ENCODE measurements at regions not wholly inside any gene's neighbourhood (a gene's known extent, or its start where the extent isn't known, plus 50 kb on each side); places are given as distances from the start of the nearest gene placed in this dataset.
A peak's percentile ranks its signal among the peaks of the same experiment; 100 is the strongest.

- intact Hi-C loops (cut with DNase I) = loop anchor here in 1 of 2 donors (10.0 kb wide), 1 partner anchor 108 kb away; no protein-coding TSS in a partner anchor
- Histone ChIP-seq H3K4me3 (ENCODE audit: low read length in 2 of 2) (no peak overlapping the region), H3K36me3 (ENCODE audit: control insufficient read depth in 1 of 2, insufficient read depth in 2 of 2, low read length in 1 of 2) (no peaks in the 10 kb centered on the region), H3K27me3 (ENCODE audit: control insufficient read depth in 1 of 2, insufficient read depth in 2 of 2, low read length in 1 of 2) (no peaks in the 10 kb centered on the region), H3K9me3 (ENCODE audit: control insufficient read depth, low read length) (no peaks in the 10 kb centered on the region), H3K4me1 (ENCODE audit: control insufficient read depth in 1 of 2, insufficient read depth in 2 of 2, low read length in 2 of 2) (peaks cover 5 to 6% of the 10 kb centered on the region in 2 donors), H3K27ac (ENCODE audit: low read depth in 1 of 2, low read length in 2 of 2) (no peak overlapping the region)
- ATAC-seq (ENCODE audit: low FRiP score) (no peak), DNase-seq (no peak)
- 89 to 95% methylated on average over 1 of the region's 1 CpG for WGBS, 2 donors
These were observed 124.0 kb upstream of the TARS1 start for GRCh38 chr5:33316773-33317172.

DNA sequence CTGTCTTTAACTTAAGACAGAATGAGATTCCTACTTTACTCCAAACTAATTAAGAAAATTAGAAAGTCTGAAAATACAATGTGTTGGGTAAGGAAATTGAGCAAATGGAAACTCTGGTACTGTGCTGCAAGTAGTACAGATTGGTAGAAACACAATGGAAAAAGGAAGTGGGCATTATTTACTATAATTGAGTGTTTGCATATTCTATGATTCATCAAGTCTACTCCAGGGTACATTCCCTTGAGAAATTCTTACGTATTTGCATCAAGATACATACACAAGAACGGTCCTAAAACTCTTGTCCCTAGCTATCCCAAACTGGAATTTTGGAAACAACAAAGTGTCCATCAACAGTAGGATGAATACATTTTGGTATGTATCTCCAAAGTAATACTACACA, 123.5 kb upstream of the TARS1 start:
- H3K27ac ChIP-seq (ENCODE audit: low read depth in 1 of 2, low read length in 2 of 2) = no peak overlapping the region
- ATAC-seq (ENCODE audit: low FRiP score) = no peak
- WGBS, 2 donors = 93 to 97% methylated on average over 2 of the region's 2 CpGs
- peaks cover 5 to 6% of the 10 kb centered on the region in 2 donors for H3K4me1 ChIP-seq (ENCODE audit: control insufficient read depth in 1 of 2, insufficient read depth in 2 of 2, low read length in 2 of 2)
- DNase-seq = no peak
- no peaks in the 10 kb centered on the region for H3K9me3 ChIP-seq (ENCODE audit: control insufficient read depth, low read length)
- no peaks in the 10 kb centered on the region for H3K27me3 ChIP-seq (ENCODE audit: control insufficient read depth in 1 of 2, insufficient read depth in 2 of 2, low read length in 1 of 2)
- intact Hi-C loops (cut with DNase I) = loop anchor here in 1 of 2 donors (10.0 kb wide), 1 partner anchor 108 kb away; no protein-coding TSS in a partner anchor
- H3K4me3 ChIP-seq (ENCODE audit: low read length in 2 of 2) = no peak overlapping the region
- H3K36me3 ChIP-seq (ENCODE audit: control insufficient read depth in 1 of 2, insufficient read depth in 2 of 2, low read length in 1 of 2) = no peaks in the 10 kb centered on the region

DNA sequence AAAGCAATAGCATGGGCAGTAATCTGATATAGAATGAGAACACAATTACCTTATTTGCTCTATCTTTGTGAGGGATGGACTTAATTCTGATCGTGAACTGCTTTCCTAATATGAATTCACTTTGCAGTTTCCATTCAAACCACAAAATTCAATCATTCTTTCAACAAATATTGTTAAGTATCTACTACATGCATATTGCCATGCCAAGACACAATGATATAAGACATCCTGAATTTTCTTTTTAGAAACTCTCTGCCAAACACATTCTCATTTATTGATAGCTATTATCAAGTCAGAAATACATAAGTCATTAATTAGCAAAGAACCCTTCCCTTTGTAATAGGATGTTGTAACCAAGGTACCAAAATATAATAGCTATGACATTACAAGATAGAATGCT, 121.6 kb upstream of the TARS1 start:
- Histone ChIP-seq H3K27me3 (ENCODE audit: control insufficient read depth in 1 of 2, insufficient read depth in 2 of 2, low read length in 1 of 2) (no peaks in the 10 kb centered on the region), H3K9me3 (ENCODE audit: control insufficient read depth, low read length) (no peaks in the 10 kb centered on the region), H3K4me3 (ENCODE audit: low read length in 2 of 2) (no peak overlapping the region), H3K27ac (ENCODE audit: low read depth in 1 of 2, low read length in 2 of 2) (no peak overlapping the region), H3K36me3 (ENCODE audit: control insufficient read depth in 1 of 2, insufficient read depth in 2 of 2, low read length in 1 of 2) (no peaks in the 10 kb centered on the region), H3K4me1 (ENCODE audit: control insufficient read depth in 1 of 2, insufficient read depth in 2 of 2, low read length in 2 of 2) (peaks cover 5 to 6% of the 10 kb centered on the region in 2 donors)
- intact Hi-C loops (cut with DNase I) = loop anchor here in 1 of 2 donors (10.0 kb wide), 1 partner anchor 106 kb away; no protein-coding TSS in a partner anchor
- 93 to 95% methylated on average over 1 of the region's 1 CpG for WGBS, 2 donors
- ATAC-seq (ENCODE audit: low FRiP score) (no peak), DNase-seq (no peak)

- Histone ChIP-seq H3K36me3 (ENCODE audit: control insufficient read depth in 1 of 2, insufficient read depth in 2 of 2, low read length in 1 of 2) (no peaks in the 10 kb centered on the region), H3K27me3 (ENCODE audit: control insufficient read depth in 1 of 2, insufficient read depth in 2 of 2, low read length in 1 of 2) (no peaks in the 10 kb centered on the region), H3K4me1 (ENCODE audit: control insufficient read depth in 1 of 2, insufficient read depth in 2 of 2, low read length in 2 of 2) (peaks cover 5 to 6% of the 10 kb centered on the region in 2 donors), H3K27ac (ENCODE audit: low read depth in 1 of 2, low read length in 2 of 2) (peak overlapping the region in 1 of 2 donors; percentile 75), H3K4me3 (ENCODE audit: low read length in 2 of 2) (no peak overlapping the region), H3K9me3 (ENCODE audit: control insufficient read depth, low read length) (no peaks in the 10 kb centered on the region)
- ATAC-seq (ENCODE audit: low FRiP score) = peak; percentile 61
- intact Hi-C loops (cut with DNase I) = loop anchor here in 1 of 2 donors (10.0 kb wide), 1 partner anchor 105 kb away; no protein-coding TSS in a partner anchor
- DNase-seq = no peak
- WGBS, 2 donors = 82 to 88% methylated on average over 1 of the region's 1 CpG
These were observed 120.9 kb upstream of the TARS1 start for GRCh38 chr5:33319841-33320240.

DNA sequence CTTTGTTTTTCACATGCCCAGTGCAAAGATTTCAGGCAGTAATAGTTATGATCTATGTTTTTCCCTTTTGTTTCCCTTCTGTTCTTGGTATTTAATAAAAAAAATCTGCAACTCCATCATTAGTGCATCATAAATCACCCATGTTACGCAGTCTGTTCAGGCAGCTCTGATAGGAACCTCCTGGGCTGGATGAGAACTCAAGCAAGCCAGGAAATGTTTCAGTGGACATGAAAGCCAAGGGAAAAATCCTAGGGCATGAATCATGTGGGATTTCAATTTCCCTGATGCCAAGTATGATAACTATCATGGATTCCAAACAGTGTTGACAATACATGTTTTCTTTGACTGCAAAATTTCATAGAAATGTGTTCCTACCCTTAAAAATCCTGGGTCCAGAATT, 119.7 kb upstream of the TARS1 start:
- ATAC-seq (ENCODE audit: low FRiP score) (peak; percentile 86), DNase-seq (no peak)
- intact Hi-C loops (cut with DNase I) = no loop called here
- H3K4me1 ChIP-seq (ENCODE audit: control insufficient read depth in 1 of 2, insufficient read depth in 2 of 2, low read length in 2 of 2) = peaks cover 5 to 6% of the 10 kb centered on the region in 2 donors
- no peaks in the 10 kb centered on the region for H3K36me3 ChIP-seq (ENCODE audit: control insufficient read depth in 1 of 2, insufficient read depth in 2 of 2, low read length in 1 of 2)
- no peak overlapping the region for H3K27ac ChIP-seq (ENCODE audit: low read depth in 1 of 2, low read length in 2 of 2)
- H3K9me3 ChIP-seq (ENCODE audit: control insufficient read depth, low read length) = no peaks in the 10 kb centered on the region
- no peak overlapping the region for H3K4me3 ChIP-seq (ENCODE audit: low read length in 2 of 2)
- 5% methylated on average over 1 of the region's 1 CpG for WGBS, 2 donors
- no peaks in the 10 kb centered on the region for H3K27me3 ChIP-seq (ENCODE audit: control insufficient read depth in 1 of 2, insufficient read depth in 2 of 2, low read length in 1 of 2)

- no peak for DNase-seq
- no peaks in the 10 kb centered on the region for H3K27me3 ChIP-seq (ENCODE audit: control insufficient read depth in 1 of 2, insufficient read depth in 2 of 2, low read length in 1 of 2)
- H3K36me3 ChIP-seq (ENCODE audit: control insufficient read depth in 1 of 2, insufficient read depth in 2 of 2, low read length in 1 of 2) = no peaks in the 10 kb centered on the region
- no peak overlapping the region for H3K27ac ChIP-seq (ENCODE audit: low read depth in 1 of 2, low read length in 2 of 2)
- 90 to 93% methylated on average over 4 of the region's 4 CpGs for WGBS, 2 donors
- ATAC-seq (ENCODE audit: low FRiP score) = no peak
- peaks cover 5 to 6% of the 10 kb centered on the region in 2 donors for H3K4me1 ChIP-seq (ENCODE audit: control insufficient read depth in 1 of 2, insufficient read depth in 2 of 2, low read length in 2 of 2)
- intact Hi-C loops (cut with DNase I) = loop anchor here (2.0 kb wide), 1 partner anchor 14 kb away; no protein-coding TSS in a partner anchor
- no peaks in the 10 kb centered on the region for H3K9me3 ChIP-seq (ENCODE audit: control insufficient read depth, low read length)
- H3K4me3 ChIP-seq (ENCODE audit: low read length in 2 of 2) = no peak overlapping the region
These were observed 118.1 kb upstream of the TARS1 start for GRCh38 chr5:33322632-33323031.

- no peak for DNase-seq
- intact Hi-C loops (cut with DNase I) = no loop called here
- no peak overlapping the region for H3K27ac ChIP-seq (ENCODE audit: low read depth in 1 of 2, low read length in 2 of 2)
- H3K4me1 ChIP-seq (ENCODE audit: control insufficient read depth in 1 of 2, insufficient read depth in 2 of 2, low read length in 2 of 2) = peaks cover 5% of the 10 kb centered on the region in 2 donors
- ATAC-seq (ENCODE audit: low FRiP score) = no peak
- no peaks in the 10 kb centered on the region for H3K27me3 ChIP-seq (ENCODE audit: control insufficient read depth in 1 of 2, insufficient read depth in 2 of 2, low read length in 1 of 2)
- 92% methylated on average over 2 of the region's 2 CpGs for WGBS, 2 donors
- no peaks in the 10 kb centered on the region for H3K36me3 ChIP-seq (ENCODE audit: control insufficient read depth in 1 of 2, insufficient read depth in 2 of 2, low read length in 1 of 2)
- H3K9me3 ChIP-seq (ENCODE audit: control insufficient read depth, low read length) = no peaks in the 10 kb centered on the region
- no peak overlapping the region for H3K4me3 ChIP-seq (ENCODE audit: low read length in 2 of 2)
These were observed 116.0 kb upstream of the TARS1 start for GRCh38 chr5:33324667-33325307.

DNA sequence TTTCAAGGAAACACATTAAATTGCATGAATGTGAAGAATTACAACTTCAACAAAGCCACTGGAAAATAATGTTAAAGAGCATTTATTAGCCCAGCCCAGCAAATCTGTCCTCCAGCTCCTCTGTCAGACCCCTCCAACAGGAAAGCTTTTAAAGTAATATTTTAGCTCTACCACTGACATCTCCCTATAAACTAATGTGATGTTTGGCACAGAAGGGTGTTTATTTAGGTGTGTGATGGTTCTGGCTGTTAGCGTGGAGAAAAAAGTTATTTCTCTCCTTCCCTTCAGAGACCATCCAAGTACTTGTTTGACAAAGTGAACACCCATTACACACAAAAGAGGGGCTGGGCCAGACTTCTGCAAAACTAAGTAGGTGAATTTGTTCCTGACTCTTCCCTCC, 111.9 kb upstream of the TARS1 start:
- WGBS, 2 donors = 33 to 39% methylated on average over 1 of the region's 1 CpG
- Histone ChIP-seq H3K4me1 (ENCODE audit: control insufficient read depth in 1 of 2, insufficient read depth in 2 of 2, low read length in 2 of 2) (no peaks in the 10 kb centered on the region), H3K27me3 (ENCODE audit: control insufficient read depth in 1 of 2, insufficient read depth in 2 of 2, low read length in 1 of 2) (no peaks in the 10 kb centered on the region), H3K27ac (ENCODE audit: low read depth in 1 of 2, low read length in 2 of 2) (no peak overlapping the region), H3K4me3 (ENCODE audit: low read length in 2 of 2) (no peak overlapping the region), H3K9me3 (ENCODE audit: control insufficient read depth, low read length) (no peaks in the 10 kb centered on the region), H3K36me3 (ENCODE audit: control insufficient read depth in 1 of 2, insufficient read depth in 2 of 2, low read length in 1 of 2) (no peaks in the 10 kb centered on the region)
- DNase-seq = no peak
- intact Hi-C loops (cut with DNase I) = no loop called here
- ATAC-seq (ENCODE audit: low FRiP score) = no peak

GRCh38 chr5:33329891-33330290, 110.9 kb upstream of the TARS1 start:
- Histone ChIP-seq H3K4me3 (ENCODE audit: low read length in 2 of 2) (no peak overlapping the region), H3K27ac (ENCODE audit: low read depth in 1 of 2, low read length in 2 of 2) (no peak overlapping the region), H3K9me3 (ENCODE audit: control insufficient read depth, low read length) (no peaks in the 10 kb centered on the region), H3K36me3 (ENCODE audit: control insufficient read depth in 1 of 2, insufficient read depth in 2 of 2, low read length in 1 of 2) (no peaks in the 10 kb centered on the region), H3K4me1 (ENCODE audit: control insufficient read depth in 1 of 2, insufficient read depth in 2 of 2, low read length in 2 of 2) (no peaks in the 10 kb centered on the region), H3K27me3 (ENCODE audit: control insufficient read depth in 1 of 2, insufficient read depth in 2 of 2, low read length in 1 of 2) (no peaks in the 10 kb centered on the region)
- WGBS, 2 donors = 64 to 65% methylated on average over 1 of the region's 1 CpG
- ATAC-seq (ENCODE audit: low FRiP score) = no peak
- intact Hi-C loops (cut with DNase I) = no loop called here
- DNase-seq = no peak

Measured in aorta (tissue), 5 donors.